ENCODE measurements at regions not wholly inside any gene's neighbourhood (a gene's known extent, or its start where the extent isn't known, plus 50 kb on each side); places are given as distances from the start of the nearest gene placed in this dataset.

GRCh38 chr10:53161231-53161630 lies 388.6 kb upstream of the MBL2 start:
- TF ChIP-seq POLR2AphosphoS5 (IDR thresholded peaks at IDR 0.05) (no peak), POLR2A (IDR thresholded peaks at IDR 0.05) (no peak), EP300 (IDR thresholded peaks at IDR 0.05) (no peak)
- TF ChIP-seq, protein P1, sequence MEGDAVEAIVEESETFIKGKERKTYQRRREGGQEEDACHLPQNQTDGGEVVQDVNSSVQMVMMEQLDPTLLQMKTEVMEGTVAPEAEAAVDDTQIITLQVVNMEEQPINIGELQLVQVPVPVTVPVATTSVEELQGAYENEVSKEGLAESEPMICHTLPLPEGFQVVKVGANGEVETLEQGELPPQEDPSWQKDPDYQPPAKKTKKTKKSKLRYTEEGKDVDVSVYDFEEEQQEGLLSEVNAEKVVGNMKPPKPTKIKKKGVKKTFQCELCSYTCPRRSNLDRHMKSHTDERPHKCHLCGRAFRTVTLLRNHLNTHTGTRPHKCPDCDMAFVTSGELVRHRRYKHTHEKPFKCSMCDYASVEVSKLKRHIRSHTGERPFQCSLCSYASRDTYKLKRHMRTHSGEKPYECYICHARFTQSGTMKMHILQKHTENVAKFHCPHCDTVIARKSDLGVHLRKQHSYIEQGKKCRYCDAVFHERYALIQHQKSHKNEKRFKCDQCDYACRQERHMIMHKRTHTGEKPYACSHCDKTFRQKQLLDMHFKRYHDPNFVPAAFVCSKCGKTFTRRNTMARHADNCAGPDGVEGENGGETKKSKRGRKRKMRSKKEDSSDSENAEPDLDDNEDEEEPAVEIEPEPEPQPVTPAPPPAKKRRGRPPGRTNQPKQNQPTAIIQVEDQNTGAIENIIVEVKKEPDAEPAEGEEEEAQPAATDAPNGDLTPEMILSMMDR (IDR thresholded peaks at IDR 0.05), result no peak

All from gastroesophageal sphincter (tissue), 3 donors.